Hepatocyte (in vitro differentiated cells): ENCODE measurements at regions not wholly inside any gene's neighbourhood (a gene's known extent, or its start where the extent isn't known, plus 50 kb on each side); places are given as distances from the start of the nearest gene placed in this dataset.

ENCODE experiments used
- CTCF ChIP-seq: fragments of 200-600 bp; sonication (generic); IDR thresholded peaks from 2 replicates; pipeline ENCODE4 v1.5.1; 2016; ENCODE audit warnings: antibody characterized with exemption, mild to moderate bottlenecking; ENCODE audit not compliant: poor library complexity
- EZH2 ChIP-seq: fragments of 200-600 bp; sonication (generic); IDR thresholded peaks from 2 replicates; pipeline ENCODE4 v1.6.1; 2016; ENCODE audit warnings: antibody characterized with exemption, mild to moderate bottlenecking, borderline replicate concordance
- EZH2phosphoT487 ChIP-seq: fragments of 200-600 bp; sonication (generic); IDR thresholded peaks from one replicate; pipeline ENCODE4 v1.6.1; 2018; ENCODE audit warnings: antibody characterized with exemption, mild to moderate bottlenecking, low read depth, moderate library complexity; ENCODE audit not compliant: unreplicated experiment, severe bottlenecking

- no peak for TF ChIP-seq CTCF
- no peak for TF ChIP-seq EZH2
- TF ChIP-seq EZH2phosphoT487, result no peak
Measured at GRCh38 chr22:48147831-48148230, 1385.4 kb downstream of the TBC1D22A start.
